Hematopoietic multipotent progenitor cell treated with erythropoietin and hydrocortisone succinate and interleukin-3 and kit ligand, for 4 days (in vitro differentiated cells): ENCODE measurements at regions not wholly inside any gene's neighbourhood (a gene's known extent, or its start where the extent isn't known, plus 50 kb on each side); places are given as distances from the start of the nearest gene placed in this dataset.
"Not testable (repeated sequence)": the region's sequence is repeated elsewhere in the genome, so short reads cannot be mapped to it uniquely, and the experiment has no call there.

ENCODE experiments used
- DNase-seq: peaks from one replicate; pipeline ENCODE4 v3.0.0-alpha.2; 2015

- DNase-seq, result no peak
Measured at GRCh38 chr13:88257706-88258105, 586.5 kb downstream of the SLITRK5 start.

DNA sequence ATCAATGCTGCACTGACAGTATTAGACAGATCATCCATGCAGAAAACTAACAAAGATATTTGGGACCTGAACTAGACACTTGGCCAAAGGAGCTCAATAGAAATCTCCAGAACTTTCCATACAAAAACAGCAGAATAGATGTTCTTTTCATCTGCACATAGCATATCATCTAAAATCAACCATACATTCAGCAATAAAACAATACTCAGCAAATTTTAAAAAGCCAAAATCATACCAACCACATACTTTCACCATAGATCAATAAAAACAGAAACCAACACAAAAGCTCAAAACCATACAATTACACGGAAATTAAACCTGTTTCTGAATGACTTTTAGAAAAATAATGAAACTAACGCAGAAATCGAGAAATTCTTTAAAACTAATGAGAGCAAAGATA, 592.6 kb downstream of the SLITRK5 start:
- no peak for DNase-seq

DNA sequence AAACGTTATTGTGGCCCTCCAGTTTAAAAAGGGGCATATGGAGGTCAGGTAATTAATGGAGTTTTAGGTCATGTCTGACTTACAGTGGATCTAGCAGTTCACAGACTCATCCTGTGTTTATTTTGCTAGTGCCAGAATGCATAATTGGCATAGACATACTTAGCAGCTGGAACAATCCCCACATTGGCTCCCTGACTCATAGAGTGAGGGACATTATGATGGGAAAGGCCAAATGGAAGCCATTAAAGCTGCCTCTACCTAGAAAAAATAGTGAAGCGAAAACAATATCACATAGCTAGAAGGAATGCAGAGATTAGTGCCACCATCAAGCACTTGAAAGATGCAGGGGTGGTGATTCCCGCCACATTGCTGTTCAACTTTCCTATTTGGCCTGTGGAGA, 610.7 kb downstream of the SLITRK5 start:
- DNase-seq, result no peak

DNA sequence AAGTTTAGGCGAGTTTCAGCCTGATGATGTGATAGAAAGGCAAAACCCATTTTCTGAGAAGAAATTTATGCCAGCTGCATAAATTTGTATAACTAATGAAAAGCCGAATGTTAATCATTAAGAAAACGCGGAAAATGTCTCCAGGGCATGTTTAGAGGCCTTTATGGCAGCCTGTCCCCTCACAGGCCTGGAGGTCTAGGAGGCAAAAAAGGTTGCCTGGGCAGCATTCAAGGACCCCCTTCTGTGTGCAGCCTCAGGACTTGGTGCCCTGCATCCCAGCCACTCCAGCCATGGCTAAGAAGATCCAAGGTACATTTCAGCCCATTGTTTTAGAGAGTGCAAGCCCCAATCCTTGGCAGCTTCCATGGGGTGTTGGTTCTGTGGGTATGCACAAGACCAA, 614.2 kb downstream of the SLITRK5 start:
- no peak for DNase-seq

DNA sequence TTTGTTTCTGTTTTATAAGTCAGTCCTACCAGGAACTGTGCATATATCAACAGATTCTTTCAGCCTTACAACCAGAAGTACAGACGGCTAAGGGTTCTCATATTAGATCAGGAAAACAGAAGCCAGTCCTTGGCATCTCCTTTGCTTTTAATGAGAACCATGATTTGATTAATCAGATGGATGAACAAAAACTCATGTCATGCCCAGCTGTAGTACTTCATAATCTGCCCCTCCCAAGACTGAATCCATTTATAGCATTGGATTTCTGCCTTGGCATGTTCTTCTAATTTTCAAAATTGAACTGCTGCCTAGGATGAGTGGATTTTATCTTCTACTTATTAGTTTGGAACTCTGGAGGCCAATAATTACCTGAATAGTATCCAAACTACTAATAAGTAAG, 617.2 kb downstream of the SLITRK5 start:
- DNase-seq, result no peak

- not testable (repeated sequence) for DNase-seq
Measured at GRCh38 chr13:88291731-88292130, 620.6 kb downstream of the SLITRK5 start.

GRCh38 chr13:88294368-88294767, 623.2 kb downstream of the SLITRK5 start:
- DNase-seq, result no peak

DNA sequence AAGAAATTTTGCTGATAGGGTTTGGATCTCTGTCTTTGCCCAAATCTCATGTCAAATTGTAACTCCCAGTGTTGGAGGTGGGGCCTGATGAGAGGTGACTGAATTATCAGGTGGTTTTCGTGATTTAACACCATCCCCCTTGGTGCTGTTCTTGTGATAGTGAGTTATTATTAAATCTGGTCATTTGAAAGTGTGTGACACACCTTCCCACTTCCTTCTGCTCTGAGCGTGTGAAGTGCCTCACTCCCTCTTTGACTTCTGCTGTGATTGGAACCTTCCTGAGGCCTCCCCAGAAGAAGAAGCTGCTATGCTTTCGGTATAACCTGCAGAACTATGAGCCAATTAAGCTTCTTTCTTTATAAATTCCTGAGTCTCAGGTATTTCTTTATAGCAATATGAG, 632.0 kb downstream of the SLITRK5 start:
- no peak for DNase-seq

DNA sequence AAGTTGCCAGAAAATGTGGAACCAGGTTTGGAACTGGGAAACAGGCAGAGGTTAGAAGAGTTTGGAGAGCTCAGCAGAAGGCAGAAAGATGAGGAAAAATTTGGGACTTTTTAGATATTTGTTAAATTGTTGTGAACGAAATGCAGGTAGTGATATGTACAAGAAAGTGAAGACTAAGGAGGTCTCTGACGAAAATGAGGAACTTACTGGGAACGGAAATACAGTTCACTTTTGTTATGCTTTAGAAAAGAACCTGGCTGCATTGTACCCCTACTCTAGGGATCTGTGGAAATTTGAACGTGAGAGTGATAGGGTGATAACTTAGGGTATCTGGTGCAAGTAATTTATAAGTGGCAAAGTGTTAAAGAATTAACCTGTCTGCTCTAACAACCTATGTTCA, 632.4 kb downstream of the SLITRK5 start:
- peak; percentile 7 for DNase-seq

DNA sequence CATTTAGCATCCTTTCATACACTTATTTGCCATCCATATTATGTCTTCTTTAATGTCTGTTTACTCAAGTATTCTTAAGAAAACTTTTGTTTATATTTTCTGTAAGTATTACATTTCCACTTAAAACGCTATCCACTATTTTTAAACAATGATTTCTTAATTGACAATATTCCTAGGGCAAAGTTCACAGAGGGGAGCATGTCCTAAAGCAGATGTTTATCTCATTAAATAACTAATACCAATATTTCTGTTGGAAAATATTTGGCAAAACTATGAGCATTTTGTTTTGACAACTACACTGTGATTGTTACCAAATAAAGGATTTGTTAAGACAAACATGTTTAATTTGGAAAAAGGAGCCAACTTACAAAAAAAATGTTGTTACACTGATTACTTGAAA, 643.3 kb downstream of the SLITRK5 start:
- DNase-seq, result no peak

GRCh38 chr13:88329066-88329465, 657.9 kb downstream of the SLITRK5 start:
- no peak for DNase-seq

DNA sequence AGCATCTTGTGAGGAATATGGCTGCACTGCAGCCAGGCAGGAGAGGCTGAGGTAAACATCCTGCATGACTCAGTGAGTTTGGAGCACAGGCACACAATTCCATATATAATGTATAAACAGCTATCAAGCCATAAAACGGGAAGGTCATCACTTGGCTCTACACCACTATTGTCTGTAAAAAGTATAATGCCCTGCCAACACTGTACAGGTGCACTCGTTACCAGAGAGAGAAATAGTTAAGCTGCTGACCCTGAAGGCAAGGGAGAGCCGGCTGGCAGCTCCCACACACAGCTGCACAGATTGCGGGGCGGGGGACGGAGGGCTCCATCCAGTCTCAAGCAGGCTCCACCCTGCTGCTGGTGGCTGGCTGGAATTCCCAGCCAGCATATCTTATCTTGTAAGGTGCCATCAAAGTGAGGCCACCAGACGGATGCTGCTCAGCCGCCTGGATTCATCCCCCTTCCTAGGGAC, 668.1 kb downstream of the SLITRK5 start:
- no peak for DNase-seq

DNA sequence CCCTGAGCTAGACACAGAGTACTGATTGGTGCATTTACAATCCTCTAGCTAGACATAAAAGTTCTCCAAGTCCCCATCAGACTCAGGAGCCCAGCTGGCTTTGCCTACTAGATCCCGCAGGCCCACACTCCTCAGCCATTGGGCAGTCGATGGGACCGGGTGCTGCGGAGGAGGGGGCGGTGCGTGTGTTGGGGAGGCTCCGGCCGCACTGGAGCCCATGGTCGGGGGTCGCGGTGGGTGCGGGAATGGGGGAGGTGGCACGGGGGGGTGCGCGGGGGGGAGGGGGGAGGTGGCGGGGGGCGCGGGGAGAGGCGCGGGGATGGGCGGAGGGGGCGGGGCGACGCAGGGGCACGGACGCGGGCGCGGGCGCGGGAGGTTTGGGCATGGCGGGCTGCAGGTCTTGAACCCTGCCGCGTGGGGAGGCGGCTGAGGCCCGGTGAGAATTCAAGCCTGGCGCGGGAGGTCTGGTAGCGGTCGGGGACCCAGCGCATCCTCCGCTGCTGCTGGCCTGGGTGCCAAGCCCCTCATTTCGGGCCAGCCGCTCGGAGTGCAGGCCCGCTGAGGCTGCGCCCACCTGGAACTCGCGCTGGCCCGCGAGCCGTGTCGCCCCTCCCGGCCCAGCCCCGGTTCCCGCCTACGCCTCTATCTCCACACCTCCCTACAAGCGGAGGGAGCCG, 674.1 kb downstream of the SLITRK5 start:
- no peak for DNase-seq

DNA sequence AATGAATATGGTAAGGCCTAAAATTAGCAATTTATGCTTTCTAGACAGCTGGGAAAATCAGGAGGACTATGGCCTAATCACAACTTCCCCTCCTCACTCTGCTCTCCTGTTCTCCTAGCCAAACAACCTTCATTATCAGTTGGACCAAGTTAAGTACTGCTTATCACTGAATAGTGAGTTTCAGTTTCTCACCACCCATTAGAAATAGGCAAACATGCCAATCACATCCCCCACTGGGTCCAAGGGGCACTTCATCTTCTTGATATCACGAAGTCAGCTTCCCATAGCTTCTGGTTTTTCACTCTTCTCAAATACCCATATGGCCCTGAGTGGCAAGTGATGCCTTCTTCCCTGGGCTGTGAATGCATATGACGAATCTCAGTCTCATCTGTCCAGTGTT, 689.6 kb downstream of the SLITRK5 start:
- DNase-seq, result no peak

DNA sequence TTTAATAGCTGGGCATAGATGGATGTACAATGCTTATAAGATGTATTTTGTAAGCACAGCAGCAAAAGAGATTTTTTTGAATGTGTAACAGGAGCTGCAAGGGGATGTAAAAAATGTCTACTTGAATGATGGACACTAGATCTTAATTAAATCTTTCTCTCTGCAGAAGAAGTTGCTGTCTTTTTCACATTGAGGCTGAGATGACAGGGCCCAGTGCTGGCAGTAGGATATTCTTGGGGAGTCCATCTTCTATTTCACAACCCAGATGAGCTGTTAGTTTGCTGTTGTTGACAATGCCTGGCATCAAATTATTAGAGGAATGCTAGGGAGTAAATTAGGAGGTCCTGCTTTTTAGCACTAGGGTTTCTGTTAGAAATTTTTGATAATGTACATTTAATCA, 698.7 kb downstream of the SLITRK5 start:
- no peak for DNase-seq

DNA sequence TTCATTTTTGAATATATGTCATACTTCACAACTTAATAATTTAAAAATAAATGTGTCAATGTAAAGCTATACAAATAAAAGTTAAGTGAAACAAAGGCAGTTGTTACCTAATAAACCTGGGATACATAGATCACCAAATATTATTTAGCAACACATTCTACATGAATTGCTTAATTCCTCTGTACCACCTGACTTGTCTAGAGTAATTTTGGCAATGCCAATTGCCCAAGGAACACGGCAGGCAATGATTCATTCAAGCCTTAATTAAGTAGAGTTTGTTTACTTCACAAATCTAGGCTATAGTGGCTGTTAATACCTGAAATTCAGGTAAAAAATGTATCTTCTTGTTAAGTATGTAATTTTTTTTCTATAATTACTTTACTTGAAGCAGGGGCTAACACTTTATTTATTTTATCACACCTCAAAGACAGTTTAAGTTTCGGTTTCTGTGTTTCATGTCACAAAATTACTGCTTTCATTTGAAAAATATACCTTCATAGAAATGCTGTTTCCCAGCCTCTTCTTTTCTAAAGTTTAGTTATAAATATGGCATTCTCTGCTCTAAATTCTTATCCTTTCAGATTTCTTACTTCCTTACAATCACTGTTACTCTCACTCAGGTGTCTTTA, 705.7 kb downstream of the SLITRK5 start:
- no peak for DNase-seq

DNA sequence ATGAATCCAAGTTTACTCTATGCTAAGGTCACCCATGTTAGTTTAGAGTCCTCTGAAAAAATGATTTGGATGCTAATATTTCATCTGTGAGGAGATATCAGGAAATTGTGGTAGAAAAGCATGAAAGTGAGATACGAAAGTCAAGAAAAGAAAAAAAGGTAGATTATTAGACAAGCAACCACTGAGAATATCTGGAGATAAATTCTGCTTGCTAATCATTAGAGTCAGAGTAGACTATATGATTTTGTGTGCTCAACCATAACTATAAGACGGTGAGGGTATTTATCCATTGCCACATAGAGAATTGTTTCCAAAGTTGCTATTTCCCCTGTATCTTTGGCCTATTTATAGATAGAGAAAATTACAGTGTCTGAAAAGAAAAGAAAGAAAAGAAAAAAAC, 706.7 kb downstream of the SLITRK5 start:
- no peak for DNase-seq

- DNase-seq, result no peak
Measured at GRCh38 chr13:88384542-88384941, 713.4 kb downstream of the SLITRK5 start.

GRCh38 chr13:88395804-88396203, 724.6 kb downstream of the SLITRK5 start:
- no peak for DNase-seq

GRCh38 chr13:88411696-88412095, 740.5 kb downstream of the SLITRK5 start:
- DNase-seq, result no peak

- DNase-seq, result no peak
Measured at GRCh38 chr13:88417801-88418200, 746.6 kb downstream of the SLITRK5 start.

DNA sequence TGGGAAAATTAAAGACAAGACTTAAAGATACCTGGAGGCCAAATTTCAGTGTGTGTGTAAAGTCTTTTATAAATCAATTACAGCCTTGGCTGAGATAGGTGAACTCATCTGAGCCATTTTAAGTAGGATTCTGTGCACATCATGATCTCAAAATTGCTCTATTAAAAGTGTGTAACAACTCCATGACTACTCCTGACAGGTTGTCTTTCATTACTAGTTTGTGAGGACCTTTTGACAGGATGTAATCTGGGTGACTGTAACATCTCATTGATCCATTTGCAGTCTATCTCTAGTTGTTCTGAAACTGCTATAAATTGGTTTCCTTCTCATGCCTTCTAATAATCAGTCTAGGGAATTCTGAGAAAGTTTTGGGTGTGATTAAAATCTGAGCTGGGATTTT, 753.3 kb downstream of the SLITRK5 start:
- DNase-seq, result no peak

GRCh38 chr13:88426661-88427060, 755.5 kb downstream of the SLITRK5 start:
- no peak for DNase-seq

- no peak for DNase-seq
Measured at GRCh38 chr13:88429862-88430261, 758.7 kb downstream of the SLITRK5 start.

- no peak for DNase-seq
Measured at GRCh38 chr13:88434953-88435352, 763.8 kb downstream of the SLITRK5 start.
